Sigmoid colon (tissue), 6 donors: ENCODE measurements at regions not wholly inside any gene's neighbourhood (a gene's known extent, or its start where the extent isn't known, plus 50 kb on each side); places are given as distances from the start of the nearest gene placed in this dataset.
"Not testable (repeated sequence)": the region's sequence is repeated elsewhere in the genome, so short reads cannot be mapped to it uniquely, and the experiment has no call there.

Source experiments
- DNase-seq: peaks from one replicate; pipeline ENCODE4 v3.0.0-alpha.2; 2019
- H3K27ac ChIP-seq, 4 donors: fragments of 200-600 bp; sonication (generic); one replicate each; pipeline ENCODE4 v1.5.1; 2016 to 2019; ENCODE audit warnings: mild to moderate bottlenecking in 1 of 4
- H3K27me3 ChIP-seq, 3 donors: fragments of 200-600 bp; sonication (generic); one replicate each; pipeline ENCODE4 v1.5.1; 2019; ENCODE audit warnings: mild to moderate bottlenecking in 1 of 3
- H3K36me3 ChIP-seq, 4 donors: fragments of 200-600 bp; sonication (generic); one replicate each; pipeline ENCODE4 v1.5.1; 2016 to 2019
- H3K4me1 ChIP-seq, 4 donors: fragments of 200-600 bp; sonication (generic); one replicate each; pipeline ENCODE4 v1.5.1; 2017 to 2019
- H3K4me3 ChIP-seq, 4 donors: fragments of 200-600 bp; sonication (generic); one replicate each; pipeline ENCODE4 v1.5.1; 2017 to 2019; ENCODE audit warnings: mild to moderate bottlenecking in 2 of 4, moderate library complexity in 1 of 4
- H3K9me3 ChIP-seq, 4 donors: fragments of 200-600 bp in 3 of 4; sonication (generic) in 3 of 4; one replicate each; pipeline versions ENCODE4 v1.5.1 to v1.6.1; 2013 to 2019
- EP300 ChIP-seq, 4 donors: sonication (generic); formaldehyde crosslinking; IDR thresholded peaks; one replicate each; pipeline ENCODE4 v1.6.1; 2017; ENCODE audit warnings: antibody characterized with exemption in 4 of 4
- POLR2A ChIP-seq, 2 donors: fragments of 450-650 bp; IDR thresholded peaks; one replicate each; pipeline ENCODE4 v1.6.1; 2016; ENCODE audit warnings: antibody characterized with exemption in 2 of 2, mild to moderate bottlenecking in 2 of 2, moderate library complexity in 2 of 2
- POLR2AphosphoS5 ChIP-seq, 4 donors: sonication (generic); formaldehyde crosslinking; IDR thresholded peaks; one replicate each; pipeline ENCODE4 v1.6.1; 2017; ENCODE audit warnings: antibody characterized with exemption in 4 of 4
- WGBS, 2 donors: extraction: QIAGEN DNeasy Blood & Tissue Kit; methylation state at CpG; one replicate each; pipeline ENCODE4 v1.1.7; 2013; 5-methylcytosine and 5-hydroxymethylcytosine counted together
- intact Hi-C: fragments of 100-400 bp; cut with DNase I; formaldehyde crosslinking; loops from one replicate; pipeline ENCODE4 v1.15.1; 2023
- TF ChIP-seq, protein P1 (sequence below), 4 experiments: fragments of 450-650 bp in 3 of 4; fragments of 200-600 bp in 1 of 4; IDR thresholded peaks; one replicate each; pipeline ENCODE4 v1.5.1; 2016 to 2019; ENCODE audit warnings: antibody characterized with exemption in 4 of 4, mild to moderate bottlenecking in 3 of 4, moderate library complexity in 2 of 4
- donor health status: healthy with polysubstance abuse.
- donor health status: healthy.

DNA sequence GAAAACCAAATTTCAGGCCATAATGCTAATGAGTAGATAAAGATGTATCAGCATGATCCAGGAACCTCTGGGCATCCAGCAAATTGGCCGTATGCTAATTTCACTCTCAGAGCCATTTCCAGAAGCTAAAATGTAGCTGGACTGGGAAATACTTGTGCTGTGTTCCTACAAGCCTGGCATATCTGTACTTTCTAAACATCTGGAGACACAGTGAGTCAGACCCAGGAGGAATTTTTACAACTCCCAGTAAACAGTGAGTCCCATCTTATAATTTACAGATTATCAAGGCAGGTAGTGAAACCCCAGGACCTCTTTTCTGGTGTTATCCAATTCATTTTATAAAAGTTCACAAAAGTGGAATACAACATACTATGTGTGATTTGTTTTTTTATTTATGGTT lies 683.0 kb upstream of the ADGRB3 start:
- DNase-seq, result no peak
- Histone ChIP-seq H3K27me3 (no peaks in the 10 kb centered on the region), H3K9me3 (peaks cover 0 to 10% (median 0%) of the 10 kb centered on the region in 4 donors), H3K4me3 (no peak overlapping the region), H3K36me3 (no peaks in the 10 kb centered on the region), H3K4me1 (no peaks in the 10 kb centered on the region), H3K27ac (no peak overlapping the region)
- TF ChIP-seq EP300 (IDR thresholded peaks at IDR 0.05) (no peak), POLR2A (IDR thresholded peaks at IDR 0.05) (no peak), POLR2AphosphoS5 (IDR thresholded peaks at IDR 0.05) (no peak)
- TF ChIP-seq, protein P1, sequence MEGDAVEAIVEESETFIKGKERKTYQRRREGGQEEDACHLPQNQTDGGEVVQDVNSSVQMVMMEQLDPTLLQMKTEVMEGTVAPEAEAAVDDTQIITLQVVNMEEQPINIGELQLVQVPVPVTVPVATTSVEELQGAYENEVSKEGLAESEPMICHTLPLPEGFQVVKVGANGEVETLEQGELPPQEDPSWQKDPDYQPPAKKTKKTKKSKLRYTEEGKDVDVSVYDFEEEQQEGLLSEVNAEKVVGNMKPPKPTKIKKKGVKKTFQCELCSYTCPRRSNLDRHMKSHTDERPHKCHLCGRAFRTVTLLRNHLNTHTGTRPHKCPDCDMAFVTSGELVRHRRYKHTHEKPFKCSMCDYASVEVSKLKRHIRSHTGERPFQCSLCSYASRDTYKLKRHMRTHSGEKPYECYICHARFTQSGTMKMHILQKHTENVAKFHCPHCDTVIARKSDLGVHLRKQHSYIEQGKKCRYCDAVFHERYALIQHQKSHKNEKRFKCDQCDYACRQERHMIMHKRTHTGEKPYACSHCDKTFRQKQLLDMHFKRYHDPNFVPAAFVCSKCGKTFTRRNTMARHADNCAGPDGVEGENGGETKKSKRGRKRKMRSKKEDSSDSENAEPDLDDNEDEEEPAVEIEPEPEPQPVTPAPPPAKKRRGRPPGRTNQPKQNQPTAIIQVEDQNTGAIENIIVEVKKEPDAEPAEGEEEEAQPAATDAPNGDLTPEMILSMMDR (IDR thresholded peaks at IDR 0.05), result no peak
- intact Hi-C loops, result no loop called here
- 76 to 77% methylated on average over 1 of the region's 1 CpG for WGBS, 2 donors

DNA sequence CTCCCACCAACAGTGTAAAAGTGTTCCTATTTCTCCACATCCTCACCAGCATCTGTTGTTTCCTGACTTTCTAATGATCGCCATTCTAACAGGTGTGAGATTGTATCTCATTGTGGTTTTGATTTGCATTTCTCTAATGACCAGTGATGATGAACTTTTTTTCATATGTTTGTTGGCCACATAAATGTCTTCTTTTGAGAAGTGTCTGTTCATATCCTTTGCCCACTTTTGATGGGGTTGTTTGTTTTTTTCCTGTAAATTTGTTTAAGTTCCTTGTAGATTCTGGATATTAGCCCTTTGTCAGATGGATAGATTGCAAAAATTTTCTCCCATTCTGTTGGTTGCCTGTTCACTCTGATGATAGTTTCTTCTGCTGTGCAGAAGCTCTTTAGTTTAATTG lies 687.3 kb upstream of the ADGRB3 start:
- DNase-seq, H3K27me3 ChIP-seq, H3K4me3 ChIP-seq, H3K27ac ChIP-seq, H3K4me1 ChIP-seq, H3K9me3 ChIP-seq, H3K36me3 ChIP-seq, intact Hi-C loops: not testable (repeated sequence)
- 96 to 97% methylated on average over 1 of the region's 1 CpG for WGBS, 2 donors

DNA sequence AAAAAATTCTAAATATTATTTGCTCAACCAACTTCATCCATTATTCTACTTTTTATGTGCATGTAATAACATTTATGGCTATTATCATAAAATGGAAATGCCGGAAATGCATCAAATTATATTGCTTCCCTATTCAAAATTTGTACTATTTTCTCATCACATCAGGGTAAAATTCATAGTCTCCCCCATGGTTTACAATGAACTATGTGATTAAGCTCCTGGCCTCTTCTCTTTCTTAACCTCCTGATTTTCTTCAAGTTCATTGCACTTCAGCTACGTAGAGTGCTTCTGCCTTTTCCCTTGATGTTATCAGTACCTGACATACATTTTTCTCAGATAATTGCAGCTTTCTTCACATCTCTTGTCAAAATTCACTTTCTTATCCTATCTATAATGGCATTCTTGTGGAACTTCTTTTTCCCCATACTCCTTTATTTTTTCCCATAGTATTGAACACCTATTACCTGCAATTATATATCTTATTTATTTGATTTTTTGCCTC lies 699.1 kb upstream of the ADGRB3 start:
- H3K27ac ChIP-seq, result no peak overlapping the region
- H3K9me3 ChIP-seq, result peaks cover 0 to 5% (median 0%) of the 10 kb centered on the region in 4 donors
- no peaks in the 10 kb centered on the region for H3K36me3 ChIP-seq
- no peaks in the 10 kb centered on the region for H3K27me3 ChIP-seq
- TF ChIP-seq POLR2AphosphoS5 (IDR thresholded peaks at IDR 0.05) (no peak), EP300 (IDR thresholded peaks at IDR 0.05) (no peak)
- TF ChIP-seq, protein P1 (IDR thresholded peaks at IDR 0.05), result no peak
- intact Hi-C loops, result no loop called here
- 88 to 91% methylated on average over 2 of the region's 2 CpGs for WGBS, 2 donors
- no peaks in the 10 kb centered on the region for H3K4me1 ChIP-seq
- no peak for DNase-seq
- H3K4me3 ChIP-seq, result no peak overlapping the region

GRCh38 chr6:67933278-67933677 lies 701.8 kb upstream of the ADGRB3 start:
- no peaks in the 10 kb centered on the region for H3K4me1 ChIP-seq
- H3K36me3 ChIP-seq, result no peaks in the 10 kb centered on the region
- intact Hi-C loops, result no loop called here
- H3K27ac ChIP-seq, result no peak overlapping the region
- TF ChIP-seq EP300 (IDR thresholded peaks at IDR 0.05), result no peak
- H3K9me3 ChIP-seq, result no peaks in the 10 kb centered on the region
- no peak overlapping the region for H3K4me3 ChIP-seq
- no peaks in the 10 kb centered on the region for H3K27me3 ChIP-seq
- no peak for DNase-seq
- 66 to 73% methylated on average over 1 of the region's 1 CpG for WGBS, 2 donors

- H3K36me3 ChIP-seq, DNase-seq, H3K27ac ChIP-seq, H3K27me3 ChIP-seq, H3K9me3 ChIP-seq, H3K4me3 ChIP-seq, H3K4me1 ChIP-seq, intact Hi-C loops: not testable (repeated sequence)
- 77 to 82% methylated on average over 2 of the region's 3 CpGs for WGBS, 2 donors
Measured at GRCh38 chr6:67922588-67922987, 712.5 kb upstream of the ADGRB3 start.

DNA sequence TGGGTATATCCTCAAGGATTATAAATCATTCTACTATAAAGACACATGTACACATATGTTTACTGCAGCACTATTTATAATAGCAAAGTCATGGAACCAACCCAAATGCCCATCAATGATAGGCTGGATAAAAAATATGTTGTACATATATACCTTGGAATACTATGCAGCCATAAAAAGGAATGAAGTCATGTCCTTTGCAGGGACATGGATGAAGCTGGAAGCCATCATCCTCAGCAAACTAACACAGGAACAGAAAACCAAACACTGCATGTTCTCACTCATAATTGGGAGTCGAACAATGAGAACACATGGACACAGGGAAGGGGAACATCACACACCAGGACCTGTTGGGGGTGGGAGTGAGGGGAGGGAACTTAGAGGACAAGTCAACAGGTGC lies 715.0 kb upstream of the ADGRB3 start:
- 87 to 89% methylated on average over 1 of the region's 1 CpG for WGBS, 2 donors
- DNase-seq, H3K4me1 ChIP-seq, H3K27ac ChIP-seq, H3K36me3 ChIP-seq, H3K4me3 ChIP-seq, H3K9me3 ChIP-seq, intact Hi-C loops, H3K27me3 ChIP-seq: not testable (repeated sequence)

GRCh38 chr6:67916399-67916798 lies 718.7 kb upstream of the ADGRB3 start:
- TF ChIP-seq EP300 (IDR thresholded peaks at IDR 0.05) (no peak), POLR2AphosphoS5 (IDR thresholded peaks at IDR 0.05) (no peak), POLR2A (IDR thresholded peaks at IDR 0.05) (no peak)
- TF ChIP-seq, protein P1 (IDR thresholded peaks at IDR 0.05), result no peak
- no peak overlapping the region for H3K4me3 ChIP-seq

More at GRCh38 chr6:67916399-67916798, 718.7 kb upstream of the ADGRB3 start:
- Histone ChIP-seq H3K36me3 (no peaks in the 10 kb centered on the region), H3K4me1 (no peaks in the 10 kb centered on the region), H3K27me3 (no peaks in the 10 kb centered on the region), H3K9me3 (no peaks in the 10 kb centered on the region), H3K27ac (no peak overlapping the region)
- intact Hi-C loops, result no loop called here
- no peak for DNase-seq
- WGBS, 2 donors, result 77 to 85% methylated on average over 2 of the region's 2 CpGs
